H1 (cell line): ENCODE measurements at regions not wholly inside any gene's neighbourhood (a gene's known extent, or its start where the extent isn't known, plus 50 kb on each side); places are given as distances from the start of the nearest gene placed in this dataset.

Experiments
- CTCF ChIA-PET: fragments of 300-600 bp; sonication (Branson Sonifier 250); formaldehyde crosslinking; loops from one replicate; lab custom pipeline; 2021; ENCODE audit not compliant: partially characterized antibody; lab: Charles Lee
- POLR2A ChIA-PET: fragments of 300-600 bp; sonication (Branson Sonifier 250); formaldehyde crosslinking; loops from one replicate; lab custom pipeline; 2021; ENCODE audit warnings: inconsistent platforms; ENCODE audit not compliant: partially characterized antibody; lab: Charles Lee
- DNase-seq, 2 experiments: peaks; one replicate each; pipeline versions ENCODE4 v3.0.0 to v3.0.0-alpha.2; 2010 to 2022; ENCODE audit warnings: low spot score in 2 of 2, low read depth in 1 of 2, mixed read lengths in 1 of 2
- FAIRE-seq: peaks from 2 replicates; lab custom pipeline; 2011; peaks lifted over from hg19 to GRCh38; lab: Jason Lieb, UNC
- H2AFZ ChIP-seq: 2 replicates; pipeline ENCODE4 v1.8.1; 2012; ENCODE audit warnings: low read length, inconsistent platforms
- H2AK5ac ChIP-seq: 2 replicates; pipeline ENCODE4 v1.6.1; 2013; ENCODE audit warnings: low read depth, low read length
- H2BK120ac ChIP-seq: replicated peaks from 2 replicates; pipeline ENCODE3; 2013; ENCODE audit warnings: low read depth, low read length, inconsistent platforms
- H2BK12ac ChIP-seq: 2 replicates; pipeline ENCODE4 v1.6.1; 2013; ENCODE audit warnings: low read depth, low read length
- H2BK15ac ChIP-seq: 2 replicates; pipeline ENCODE4 v1.6.1; 2013; ENCODE audit warnings: low read length
- H2BK20ac ChIP-seq: 2 replicates; pipeline ENCODE4 v1.6.1; 2013; ENCODE audit warnings: low read length
- H2BK5ac ChIP-seq: 2 replicates; pipeline ENCODE4 v1.6.1; 2013; ENCODE audit warnings: low read depth, low read length
- H3K14ac ChIP-seq: 2 replicates; pipeline ENCODE4 v1.6.1; 2013; ENCODE audit warnings: inconsistent platforms; ENCODE audit not compliant: insufficient read length
- H3K18ac ChIP-seq: 2 replicates; pipeline ENCODE4 v1.6.1; 2013; ENCODE audit warnings: low read length; ENCODE audit errors: extremely low read depth
- H3K23ac ChIP-seq: 2 replicates; pipeline ENCODE4 v1.6.1; 2013; ENCODE audit warnings: inconsistent platforms; ENCODE audit not compliant: insufficient read length
- H3K23me2 ChIP-seq: 2 replicates; pipeline ENCODE4 v1.6.1; 2013; ENCODE audit warnings: low read depth, low read length
- H3K27ac ChIP-seq: 2 replicates; pipeline ENCODE4 v1.6.1; 2011; ENCODE audit warnings: low read depth, low read length, inconsistent platforms
- H3K27me3 ChIP-seq, 4 experiments: replicated peaks in 1 of 4; 1 replicate in 1 of 4; 2 replicates in 3 of 4; pipeline versions ENCODE4 v1.6.1 to v1.8.1; 2011 to 2013; ENCODE audit warnings: low read length in 3 of 4, mild to moderate bottlenecking in 3 of 4, inconsistent platforms in 2 of 4, mixed read lengths in 2 of 4, moderate library complexity in 1 of 4; ENCODE audit not compliant: control insufficient read depth in 3 of 4, insufficient read depth in 3 of 4; ENCODE audit errors: extremely low read depth in 1 of 4
- H3K36me3 ChIP-seq, 4 experiments: 2 replicates each; pipeline versions ENCODE4 v1.6.1 to v1.8.1; 2011 to 2013; ENCODE audit warnings: mild to moderate bottlenecking in 4 of 4, low read length in 3 of 4, moderate library complexity in 2 of 4, control low read depth in 1 of 4, inconsistent platforms in 1 of 4; ENCODE audit not compliant: insufficient read depth in 4 of 4, control insufficient read depth in 2 of 4
- H3K4ac ChIP-seq: replicated peaks from 2 replicates; pipeline ENCODE3; 2013; ENCODE audit warnings: low read length, low read depth, mixed read lengths, inconsistent platforms; ENCODE audit not compliant: insufficient read length
- H3K4me1 ChIP-seq, 4 experiments: replicated peaks in 1 of 4; 1 replicate in 1 of 4; 2 replicates in 3 of 4; pipeline versions ENCODE4 v1.6.1 to v1.8.1; 2011 to 2013; ENCODE audit warnings: low read length in 3 of 4, inconsistent platforms in 2 of 4, mixed read lengths in 1 of 4; ENCODE audit not compliant: insufficient read depth in 4 of 4, control insufficient read depth in 3 of 4
- H3K4me2 ChIP-seq, 2 experiments: 2 replicates each; pipeline versions ENCODE4 v1.6.1 to v1.8.1; 2011 to 2013; ENCODE audit warnings: low read depth in 2 of 2, low read length in 2 of 2, control low read depth in 1 of 2, inconsistent platforms in 1 of 2, mild to moderate bottlenecking in 1 of 2; ENCODE audit not compliant: insufficient read depth in 1 of 2
- H3K4me3 ChIP-seq, 4 experiments: fragments of 200-600, 300-600 bp in 1 of 4; sonication (generic), shearing (Covaris generic), sonication (Bioruptor Twin) in 1 of 4; 2 replicates each; pipeline versions ENCODE4 v1.5.1 to v1.8.1; 2011 to 2016; ENCODE audit warnings: low read length in 4 of 4, low read depth in 3 of 4, control low read depth in 2 of 4, inconsistent platforms in 2 of 4, mild to moderate bottlenecking in 2 of 4, mixed read lengths in 1 of 4, moderate library complexity in 1 of 4; ENCODE audit not compliant: insufficient read depth in 2 of 4; ENCODE audit errors: extremely low read depth in 1 of 4
- H3K56ac ChIP-seq: replicated peaks from 2 replicates; pipeline ENCODE3; 2013; ENCODE audit warnings: low read depth, mild to moderate bottlenecking, mixed read lengths, low read length, inconsistent platforms; ENCODE audit not compliant: insufficient read length
- H3K79me1 ChIP-seq: 2 replicates; pipeline ENCODE4 v1.6.1; 2013; ENCODE audit warnings: low read depth, low read length, control low read depth
- H3K79me2 ChIP-seq, 2 experiments: 2 replicates each; pipeline versions ENCODE4 v1.6.1 to v1.8.1; 2012 to 2013; ENCODE audit warnings: low read length in 2 of 2, mild to moderate bottlenecking in 2 of 2, inconsistent platforms in 1 of 2; ENCODE audit not compliant: insufficient read depth in 2 of 2, control insufficient read depth in 1 of 2
- H3K9ac ChIP-seq, 4 experiments: replicated peaks in 1 of 4; 1 replicate in 1 of 4; 2 replicates in 3 of 4; pipeline versions ENCODE4 v1.6.1 to v1.8.1; 2011 to 2013; ENCODE audit warnings: low read depth in 3 of 4, low read length in 3 of 4, control low read depth in 2 of 4, mild to moderate bottlenecking in 2 of 4, moderate library complexity in 2 of 4, inconsistent platforms in 1 of 4; ENCODE audit errors: extremely low read depth in 1 of 4
- H3K9me3 ChIP-seq, 2 experiments: 2 replicates each; pipeline versions ENCODE4 v1.6.1 to v1.8.1; 2012 to 2013; ENCODE audit warnings: mild to moderate bottlenecking in 2 of 2, moderate library complexity in 2 of 2, control low read depth in 1 of 2, inconsistent platforms in 1 of 2, low read depth in 1 of 2, low read length in 1 of 2, mixed read lengths in 1 of 2; ENCODE audit not compliant: insufficient read depth in 2 of 2
- H4K20me1 ChIP-seq, 2 experiments: replicated peaks in 1 of 2; 2 replicates each; pipeline versions ENCODE3 to v1.8.1; 2011 to 2013; ENCODE audit warnings: inconsistent platforms in 2 of 2, low read length in 2 of 2, mild to moderate bottlenecking in 1 of 2; ENCODE audit not compliant: insufficient read depth in 2 of 2, control insufficient read depth in 1 of 2
- H4K5ac ChIP-seq: 2 replicates; pipeline ENCODE4 v1.6.1; 2013; ENCODE audit warnings: low read length, low read depth, mixed read lengths, inconsistent platforms; ENCODE audit not compliant: insufficient read length
- H4K8ac ChIP-seq: 2 replicates; pipeline ENCODE4 v1.8.0; 2013; ENCODE audit warnings: mild to moderate bottlenecking, moderate library complexity, low read length, inconsistent platforms; ENCODE audit not compliant: insufficient read depth; ENCODE audit errors: extremely low read depth
- H4K91ac ChIP-seq: replicated peaks from 2 replicates; pipeline ENCODE3; 2013; ENCODE audit warnings: low read length, mixed read lengths, inconsistent platforms; ENCODE audit not compliant: insufficient read length
- CEBPB ChIP-seq: IDR thresholded peaks from 2 replicates; pipeline ENCODE4 v1.6.1; 2012; ENCODE audit warnings: low read depth, low read length
- GTF2F1 ChIP-seq: IDR thresholded peaks from 2 replicates; pipeline ENCODE4 v1.6.1; 2012; ENCODE audit warnings: low read depth, low read length, improper control_type of control experiment, borderline replicate concordance
- JUND ChIP-seq: IDR thresholded peaks from 2 replicates; pipeline ENCODE4 v1.6.1; 2011; ENCODE audit warnings: mild to moderate bottlenecking, improper control_type of control experiment, low read length
- RXRA ChIP-seq: IDR thresholded peaks from 2 replicates; pipeline ENCODE4 v1.6.1; 2011; ENCODE audit warnings: low read depth, mild to moderate bottlenecking, low read length, moderate library complexity; ENCODE audit not compliant: insufficient read depth
- SP2 ChIP-seq: IDR thresholded peaks from 2 replicates; pipeline ENCODE4 v1.6.1; 2012; ENCODE audit warnings: mild to moderate bottlenecking, low read length, inconsistent platforms
- TBP ChIP-seq: IDR thresholded peaks from 2 replicates; pipeline ENCODE4 v1.6.1; 2011; ENCODE audit warnings: low read depth, low read length, improper control_type of control experiment
- WGBS, 2 experiments: shearing (Covaris generic) in 1 of 2; methylation state at CpG; one replicate each; pipeline versions ENCODE4 v1.1.6 to v1.1.7; 2013 to 2015; ENCODE audit warnings: low lambda C conversion rate in 2 of 2, mixed read lengths in 2 of 2, inconsistent platforms in 1 of 2, low coverage in 1 of 2, missing lambda C conversion rate in 1 of 2; ENCODE audit not compliant: insufficient replicate concordance in 2 of 2, insufficient coverage in 1 of 2, insufficient read length in 1 of 2; ENCODE audit errors: extremely low coverage in 1 of 2, missing lambda C conversion rate in 1 of 2; 5-methylcytosine and 5-hydroxymethylcytosine counted together
- TF ChIP-seq, protein P1 (sequence below), 3 experiments: IDR thresholded peaks; 1 replicate in 2 of 3; 2 replicates in 1 of 3; pipeline versions ENCODE4 v1.5.1 to v1.6.1; 2011; ENCODE audit warnings: low read length in 3 of 3, mild to moderate bottlenecking in 3 of 3, inconsistent platforms in 2 of 3, low read depth in 1 of 3, moderate library complexity in 1 of 3; ENCODE audit not compliant: insufficient read depth in 1 of 3; ENCODE audit errors: control extremely low read depth in 1 of 3

DNA sequence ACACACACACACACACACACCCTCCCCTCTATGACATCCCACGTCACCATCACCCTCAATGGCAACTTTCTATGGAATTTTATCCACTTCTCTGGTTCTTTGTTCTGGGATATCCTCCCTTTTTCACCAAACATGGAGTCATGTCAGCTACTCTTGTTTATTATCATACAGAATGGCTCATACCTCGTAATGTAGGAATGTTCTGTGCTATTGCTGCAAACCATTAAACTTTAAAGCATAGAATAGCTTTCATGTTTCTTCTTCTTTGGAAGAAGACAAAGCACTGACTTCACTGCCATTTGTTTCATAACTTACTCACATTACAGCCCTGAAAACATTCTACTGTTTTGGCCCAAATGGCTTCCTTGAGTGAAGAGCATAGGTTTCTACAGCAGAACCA is 163.4 kb downstream of the FOXO1 start:
- Histone ChIP-seq H3K4ac (no peak overlapping the region), H3K9ac (no peak overlapping the region), H2BK15ac (no peak overlapping the region), H3K18ac (no peak overlapping the region), H4K20me1 (no peaks in the 10 kb centered on the region), H3K79me1 (no peaks in the 10 kb centered on the region), H2BK5ac (no peak overlapping the region), H4K91ac (no peak overlapping the region), H3K9me3 (no peaks in the 10 kb centered on the region), H3K4me3 (no peak overlapping the region), H3K4me2 (no peak overlapping the region), H4K5ac (no peak overlapping the region), H3K27me3 (no peaks in the 10 kb centered on the region; a peak in 1 of 7 replicates), H2BK20ac (no peak overlapping the region), H2AFZ (no peak overlapping the region), H3K79me2 (no peaks in the 10 kb centered on the region), H3K23me2 (peaks cover 2% of the 10 kb centered on the region), H3K27ac (no peak overlapping the region), H3K36me3 (no peaks in the 10 kb centered on the region), H2BK120ac (no peak overlapping the region), H3K14ac (no peak overlapping the region), H3K56ac (no peak overlapping the region), H2AK5ac (no peak overlapping the region), H3K23ac (no peak overlapping the region), H2BK12ac (no peak overlapping the region), H3K4me1 (peaks cover 0 to 3% (median 0%) of the 10 kb centered on the region in 4 experiments; a peak in 3 of 7 replicates), H4K8ac (no peak overlapping the region)
- ChIA-PET CTCF (interaction anchor here (1.2 kb wide), 1 partner anchor 34 kb away, joined by 4 read pairs; no protein-coding TSS in a partner anchor), POLR2A (no interaction called here)
- no peak for FAIRE-seq
- WGBS, 2 experiments = 89% methylated on average over 2 of the region's 2 CpGs; no CpG with 5 or more reads in 1 of the 2 experiments
- TF ChIP-seq GTF2F1 (no peak), RXRA (no peak), TBP (no peak), CEBPB (no peak), JUND (no peak), SP2 (no peak)
- TF ChIP-seq, protein P1, sequence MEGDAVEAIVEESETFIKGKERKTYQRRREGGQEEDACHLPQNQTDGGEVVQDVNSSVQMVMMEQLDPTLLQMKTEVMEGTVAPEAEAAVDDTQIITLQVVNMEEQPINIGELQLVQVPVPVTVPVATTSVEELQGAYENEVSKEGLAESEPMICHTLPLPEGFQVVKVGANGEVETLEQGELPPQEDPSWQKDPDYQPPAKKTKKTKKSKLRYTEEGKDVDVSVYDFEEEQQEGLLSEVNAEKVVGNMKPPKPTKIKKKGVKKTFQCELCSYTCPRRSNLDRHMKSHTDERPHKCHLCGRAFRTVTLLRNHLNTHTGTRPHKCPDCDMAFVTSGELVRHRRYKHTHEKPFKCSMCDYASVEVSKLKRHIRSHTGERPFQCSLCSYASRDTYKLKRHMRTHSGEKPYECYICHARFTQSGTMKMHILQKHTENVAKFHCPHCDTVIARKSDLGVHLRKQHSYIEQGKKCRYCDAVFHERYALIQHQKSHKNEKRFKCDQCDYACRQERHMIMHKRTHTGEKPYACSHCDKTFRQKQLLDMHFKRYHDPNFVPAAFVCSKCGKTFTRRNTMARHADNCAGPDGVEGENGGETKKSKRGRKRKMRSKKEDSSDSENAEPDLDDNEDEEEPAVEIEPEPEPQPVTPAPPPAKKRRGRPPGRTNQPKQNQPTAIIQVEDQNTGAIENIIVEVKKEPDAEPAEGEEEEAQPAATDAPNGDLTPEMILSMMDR (IDR thresholded peaks at IDR 0.05; ENCODE audit: control extremely low read depth in 1 of 3, insufficient read depth in 1 of 3, low read depth in 1 of 3, low read length in 3 of 3) = no peak
- no peak for DNase-seq
